ENCODE measurements at regions not wholly inside any gene's neighbourhood (a gene's known extent, or its start where the extent isn't known, plus 50 kb on each side); places are given as distances from the start of the nearest gene placed in this dataset.

DNA sequence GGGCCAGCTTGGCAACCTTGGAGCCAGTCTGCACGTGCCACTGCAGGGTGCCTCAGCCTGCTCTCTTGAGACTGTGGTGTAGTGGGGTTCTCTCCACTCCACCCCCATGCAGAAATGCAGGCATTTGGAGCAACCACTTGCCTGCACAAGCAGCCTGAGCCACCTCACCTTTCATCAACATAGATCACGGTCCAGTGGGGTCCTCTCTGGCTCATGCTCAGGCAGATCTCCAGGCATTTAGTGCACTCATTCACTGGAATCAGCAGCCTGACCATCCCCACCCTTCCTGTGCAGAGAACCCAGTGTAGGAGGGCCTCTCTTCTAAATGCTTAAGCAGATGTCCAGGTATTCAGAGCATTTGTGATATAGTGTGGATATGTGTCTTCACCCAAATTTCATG, 2330.1 kb downstream of the PCDH9 start:
- TF ChIP-seq, protein P1, sequence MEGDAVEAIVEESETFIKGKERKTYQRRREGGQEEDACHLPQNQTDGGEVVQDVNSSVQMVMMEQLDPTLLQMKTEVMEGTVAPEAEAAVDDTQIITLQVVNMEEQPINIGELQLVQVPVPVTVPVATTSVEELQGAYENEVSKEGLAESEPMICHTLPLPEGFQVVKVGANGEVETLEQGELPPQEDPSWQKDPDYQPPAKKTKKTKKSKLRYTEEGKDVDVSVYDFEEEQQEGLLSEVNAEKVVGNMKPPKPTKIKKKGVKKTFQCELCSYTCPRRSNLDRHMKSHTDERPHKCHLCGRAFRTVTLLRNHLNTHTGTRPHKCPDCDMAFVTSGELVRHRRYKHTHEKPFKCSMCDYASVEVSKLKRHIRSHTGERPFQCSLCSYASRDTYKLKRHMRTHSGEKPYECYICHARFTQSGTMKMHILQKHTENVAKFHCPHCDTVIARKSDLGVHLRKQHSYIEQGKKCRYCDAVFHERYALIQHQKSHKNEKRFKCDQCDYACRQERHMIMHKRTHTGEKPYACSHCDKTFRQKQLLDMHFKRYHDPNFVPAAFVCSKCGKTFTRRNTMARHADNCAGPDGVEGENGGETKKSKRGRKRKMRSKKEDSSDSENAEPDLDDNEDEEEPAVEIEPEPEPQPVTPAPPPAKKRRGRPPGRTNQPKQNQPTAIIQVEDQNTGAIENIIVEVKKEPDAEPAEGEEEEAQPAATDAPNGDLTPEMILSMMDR (conservative IDR thresholded peaks at IDR 0.05; ENCODE audit: low read depth, low read length): no peak
- TF ChIP-seq POLR2A (IDR thresholded peaks at IDR 0.05; ENCODE audit: low read depth, low read length) (no peak), BHLHE40 (IDR thresholded peaks at IDR 0.05; ENCODE audit: low read depth, low read length) (no peak), RAD21 (IDR thresholded peaks at IDR 0.05; ENCODE audit: low read length) (no peak), CHD1 (IDR thresholded peaks at IDR 0.05; ENCODE audit: low read depth, low read length) (no peak), RCOR1 (IDR thresholded peaks at IDR 0.05; ENCODE audit: insufficient replicate concordance, low read length) (no peak), MXI1 (IDR thresholded peaks at IDR 0.05; ENCODE audit: borderline replicate concordance, low read depth, low read length) (no peak), SMC3 (IDR thresholded peaks at IDR 0.05; ENCODE audit: low read depth, low read length) (no peak), MAFK (IDR thresholded peaks at IDR 0.05; ENCODE audit: low read depth, low read length) (no peak), CEBPB (IDR thresholded peaks at IDR 0.05; ENCODE audit: low read depth, low read length) (no peak), FOS (IDR thresholded peaks at IDR 0.05; ENCODE audit: low read depth, low read length) (no peak), RFX5 (IDR thresholded peaks at IDR 0.05; ENCODE audit: low read depth, low read length) (no peak)
- TF ChIP-seq, protein P2, sequence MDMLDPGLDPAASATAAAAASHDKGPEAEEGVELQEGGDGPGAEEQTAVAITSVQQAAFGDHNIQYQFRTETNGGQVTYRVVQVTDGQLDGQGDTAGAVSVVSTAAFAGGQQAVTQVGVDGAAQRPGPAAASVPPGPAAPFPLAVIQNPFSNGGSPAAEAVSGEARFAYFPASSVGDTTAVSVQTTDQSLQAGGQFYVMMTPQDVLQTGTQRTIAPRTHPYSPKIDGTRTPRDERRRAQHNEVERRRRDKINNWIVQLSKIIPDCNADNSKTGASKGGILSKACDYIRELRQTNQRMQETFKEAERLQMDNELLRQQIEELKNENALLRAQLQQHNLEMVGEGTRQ (IDR thresholded peaks at IDR 0.05; ENCODE audit: low read depth, low read length): no peak
- TF ChIP-seq, protein P3, sequence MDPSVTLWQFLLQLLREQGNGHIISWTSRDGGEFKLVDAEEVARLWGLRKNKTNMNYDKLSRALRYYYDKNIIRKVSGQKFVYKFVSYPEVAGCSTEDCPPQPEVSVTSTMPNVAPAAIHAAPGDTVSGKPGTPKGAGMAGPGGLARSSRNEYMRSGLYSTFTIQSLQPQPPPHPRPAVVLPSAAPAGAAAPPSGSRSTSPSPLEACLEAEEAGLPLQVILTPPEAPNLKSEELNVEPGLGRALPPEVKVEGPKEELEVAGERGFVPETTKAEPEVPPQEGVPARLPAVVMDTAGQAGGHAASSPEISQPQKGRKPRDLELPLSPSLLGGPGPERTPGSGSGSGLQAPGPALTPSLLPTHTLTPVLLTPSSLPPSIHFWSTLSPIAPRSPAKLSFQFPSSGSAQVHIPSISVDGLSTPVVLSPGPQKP (IDR thresholded peaks at IDR 0.05; ENCODE audit: borderline replicate concordance, low read depth, low read length): no peak
